Mucosa of stomach (tissue), 1 donor: ENCODE measurements at regions not wholly inside any gene's neighbourhood (a gene's known extent, or its start where the extent isn't known, plus 50 kb on each side); places are given as distances from the start of the nearest gene placed in this dataset.
"Not testable (repeated sequence)": the region's sequence is repeated elsewhere in the genome, so short reads cannot be mapped to it uniquely, and the experiment has no call there.

Experiments used
- H3K27me3 ChIP-seq: one replicate; pipeline ENCODE4 v1.7.0; 2013; ENCODE audit warnings: mild to moderate bottlenecking, low read length; ENCODE audit not compliant: control insufficient read depth, insufficient read depth
- H3K36me3 ChIP-seq: one replicate; pipeline ENCODE4 v1.7.0; 2013; ENCODE audit warnings: low read length; ENCODE audit not compliant: control insufficient read depth, insufficient read depth
- H3K4me1 ChIP-seq: one replicate; pipeline ENCODE4 v1.7.0; 2013; ENCODE audit warnings: mild to moderate bottlenecking, low read length; ENCODE audit not compliant: control insufficient read depth, insufficient read depth
- H3K4me3 ChIP-seq: one replicate; pipeline ENCODE4 v1.7.0; 2013; ENCODE audit warnings: low read length
- H3K9ac ChIP-seq: one replicate; pipeline ENCODE4 v1.7.0; 2013; ENCODE audit warnings: mild to moderate bottlenecking, low read length, moderate library complexity
- H3K9me3 ChIP-seq: one replicate; pipeline ENCODE4 v1.7.0; 2013; ENCODE audit warnings: mild to moderate bottlenecking, low read length, moderate library complexity; ENCODE audit not compliant: control insufficient read depth
- donor health status: Pancreatic carcinoma.

DNA sequence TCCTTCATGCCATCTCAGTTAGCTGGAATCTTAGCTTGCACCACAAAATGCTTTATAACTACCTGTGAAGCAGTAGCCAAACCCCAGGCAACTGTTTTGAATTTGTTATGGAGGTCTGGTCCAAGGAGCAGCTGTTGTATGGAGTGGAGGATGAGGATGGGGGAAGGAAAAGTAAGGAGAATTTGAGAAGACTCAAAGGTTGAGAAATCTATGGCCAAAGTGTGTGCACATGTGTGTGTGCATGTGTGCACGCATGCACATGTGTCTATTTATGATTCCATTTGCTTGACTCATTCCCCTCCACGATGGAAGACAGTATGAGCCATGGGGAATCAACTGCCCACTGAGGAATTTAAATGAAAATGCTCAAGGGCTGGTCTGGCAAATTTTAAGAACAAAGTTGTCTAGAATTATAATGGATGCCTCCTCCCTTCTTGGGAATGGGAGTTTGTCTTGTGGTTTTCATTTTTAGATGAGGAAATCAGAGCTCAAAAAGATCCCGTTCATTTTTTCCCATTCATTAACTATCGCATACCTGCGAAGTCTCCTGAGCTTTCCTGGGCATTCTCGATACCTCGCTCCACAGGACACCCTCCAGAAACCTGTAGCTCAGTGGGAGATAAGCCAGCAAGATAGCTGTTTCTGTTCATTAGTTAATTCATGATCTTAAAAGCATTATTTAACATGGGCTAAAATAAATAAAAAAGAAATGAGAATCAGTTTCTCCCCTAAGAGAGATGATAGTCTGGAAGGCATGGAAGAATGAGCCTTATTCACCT is 152.3 kb upstream of the NEDD9 start:
- H3K9ac ChIP-seq: no peak overlapping the region
- peaks cover 9% of the 10 kb centered on the region for H3K4me1 ChIP-seq
- no peak overlapping the region for H3K4me3 ChIP-seq
- H3K36me3 ChIP-seq: no peaks in the 10 kb centered on the region
- H3K9me3 ChIP-seq: no peaks in the 10 kb centered on the region
- H3K27me3 ChIP-seq: no peaks in the 10 kb centered on the region

DNA sequence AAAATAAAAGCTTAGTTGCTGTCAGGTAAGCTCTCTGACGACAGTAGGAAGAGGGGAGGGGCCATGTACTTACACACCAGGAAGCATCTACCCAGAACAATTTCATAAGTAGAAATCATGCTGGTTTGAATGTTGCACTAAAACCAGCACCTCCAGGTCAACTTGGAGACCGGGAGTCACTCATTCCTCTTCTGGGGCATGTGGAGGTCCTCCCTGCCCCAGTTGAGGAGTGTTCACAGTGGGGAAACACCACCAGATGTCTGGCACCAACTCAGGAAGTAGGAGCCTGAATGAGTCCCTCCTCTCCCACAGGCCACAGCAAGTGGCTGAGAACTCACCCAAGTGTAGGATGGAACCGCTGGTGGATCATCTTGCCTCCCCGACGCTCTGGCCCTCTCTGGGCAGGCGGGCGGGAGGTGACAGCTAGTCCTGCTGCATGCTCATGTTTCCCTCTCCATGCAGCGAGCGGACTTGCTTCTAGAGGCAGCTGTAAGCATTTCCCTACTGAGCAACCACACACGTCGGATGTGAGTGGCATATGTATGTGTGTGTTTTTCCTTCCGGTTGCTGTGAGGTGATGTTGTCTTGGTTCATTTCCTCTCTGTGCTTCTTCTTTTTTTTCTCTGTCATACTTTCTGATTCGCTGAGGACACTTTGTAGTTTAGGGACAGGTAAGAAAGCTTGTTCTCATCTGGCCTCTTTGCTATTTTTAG is 149.5 kb upstream of the NEDD9 start:
- Histone ChIP-seq H3K4me1 (peaks cover 8% of the 10 kb centered on the region), H3K4me3 (no peak overlapping the region), H3K9ac (no peak overlapping the region), H3K36me3 (no peaks in the 10 kb centered on the region), H3K27me3 (no peaks in the 10 kb centered on the region), H3K9me3 (no peaks in the 10 kb centered on the region)

DNA sequence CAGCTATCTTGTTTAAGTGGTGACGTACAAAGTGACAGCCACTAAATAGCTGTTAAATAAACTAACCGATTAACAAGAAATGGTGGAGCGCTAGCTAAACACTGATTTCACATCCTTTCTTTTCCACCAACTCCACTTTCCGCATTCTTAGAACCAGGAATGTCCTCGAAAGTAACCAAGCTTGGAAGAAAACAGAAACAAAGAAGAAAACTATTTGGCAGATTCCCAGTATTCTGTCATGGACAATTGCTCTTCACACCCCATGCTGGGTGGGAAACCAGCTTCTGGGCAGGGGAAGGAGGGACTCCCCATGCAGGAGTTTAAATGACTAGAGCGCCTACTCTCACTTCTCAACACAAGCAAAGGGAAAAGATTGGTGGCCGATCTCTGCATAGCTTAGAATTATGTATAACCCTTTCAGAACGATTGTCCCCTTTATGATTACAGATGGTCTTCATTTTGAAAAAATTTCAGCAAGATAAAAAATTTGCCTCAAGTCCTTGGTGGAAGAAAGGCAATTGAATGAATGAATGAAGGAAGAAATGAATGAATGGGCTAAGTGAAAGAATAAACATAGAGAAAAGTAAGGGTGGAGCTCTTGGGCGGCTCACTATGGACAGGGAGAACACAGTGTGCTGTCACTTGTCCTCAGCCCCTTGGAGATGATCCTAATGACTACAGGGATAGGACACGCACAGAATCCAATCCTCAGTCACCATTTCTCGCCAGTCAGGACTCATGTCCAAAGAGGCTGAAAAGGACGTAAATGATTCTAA is 148.7 kb upstream of the NEDD9 start:
- H3K9me3 ChIP-seq: no peaks in the 10 kb centered on the region
- no peak overlapping the region for H3K4me3 ChIP-seq
- H3K4me1 ChIP-seq: no peaks in the 10 kb centered on the region
- H3K36me3 ChIP-seq: no peaks in the 10 kb centered on the region
- no peaks in the 10 kb centered on the region for H3K27me3 ChIP-seq
- H3K9ac ChIP-seq: no peak overlapping the region

DNA sequence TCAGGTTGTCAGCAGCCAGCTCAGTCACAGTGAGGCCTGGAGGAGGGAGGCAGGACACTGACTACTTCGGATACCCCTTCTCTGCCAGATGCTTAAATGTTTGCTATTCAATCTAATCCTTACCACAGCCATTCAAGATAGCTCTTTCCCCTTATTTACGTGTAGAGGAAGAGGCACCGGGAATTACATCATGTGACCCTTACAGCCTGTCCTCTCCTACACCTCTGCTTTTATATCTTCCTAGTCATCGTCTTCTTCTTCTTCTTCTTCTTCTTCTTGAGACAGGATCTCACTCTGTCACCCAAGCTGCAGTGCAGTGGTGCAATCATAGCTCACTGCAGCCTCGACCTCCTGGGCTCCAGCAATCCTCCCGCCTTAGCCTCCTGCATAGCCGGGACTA is 148.1 kb upstream of the NEDD9 start:
- Histone ChIP-seq H3K9me3 (no peaks in the 10 kb centered on the region), H3K9ac (no peak overlapping the region), H3K4me1 (no peaks in the 10 kb centered on the region), H3K4me3 (no peak overlapping the region), H3K36me3 (no peaks in the 10 kb centered on the region), H3K27me3 (no peaks in the 10 kb centered on the region)

DNA sequence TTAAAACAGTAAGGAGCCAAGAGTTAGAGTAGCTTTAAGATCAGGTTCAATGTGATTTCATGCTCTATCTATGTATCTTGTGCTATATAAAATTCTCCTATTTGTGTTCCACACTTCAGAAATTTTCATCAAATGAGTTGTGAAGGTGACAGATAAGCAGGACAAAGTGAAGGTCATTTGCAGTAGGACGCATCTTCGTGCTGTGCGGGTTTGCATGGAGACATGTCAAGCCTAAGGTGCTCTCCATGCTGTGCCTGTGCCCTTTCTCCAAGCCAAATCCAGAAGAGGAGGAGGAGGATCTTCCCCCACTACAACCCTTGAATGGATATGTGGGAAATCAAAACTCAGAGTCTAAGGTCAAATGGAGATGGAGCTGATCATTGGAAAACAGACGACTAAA is 147.3 kb upstream of the NEDD9 start:
- no peaks in the 10 kb centered on the region for H3K27me3 ChIP-seq
- no peak overlapping the region for H3K9ac ChIP-seq
- no peaks in the 10 kb centered on the region for H3K4me1 ChIP-seq
- H3K36me3 ChIP-seq: no peaks in the 10 kb centered on the region
- H3K9me3 ChIP-seq: no peaks in the 10 kb centered on the region
- no peak overlapping the region for H3K4me3 ChIP-seq

DNA sequence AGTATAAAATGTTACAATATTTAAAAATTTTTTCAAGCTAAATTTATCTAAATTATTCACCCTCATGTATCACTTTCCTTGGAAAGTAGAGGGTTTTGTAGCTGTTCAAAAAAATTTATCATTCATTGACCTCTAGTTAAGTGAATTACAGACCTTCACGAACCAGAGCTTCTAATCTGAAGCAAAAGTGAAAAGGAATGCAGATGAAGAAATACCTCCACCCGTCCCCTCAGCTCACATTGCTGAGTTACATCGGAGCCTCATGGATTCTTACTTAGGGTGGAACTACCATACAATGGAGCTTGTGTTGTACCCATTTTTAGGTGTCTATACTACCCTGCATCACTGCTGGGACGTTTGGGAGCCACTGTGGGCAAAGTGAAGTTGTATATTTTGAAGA is 146.2 kb upstream of the NEDD9 start:
- no peaks in the 10 kb centered on the region for H3K36me3 ChIP-seq
- H3K4me1 ChIP-seq: peaks cover 7% of the 10 kb centered on the region
- no peak overlapping the region for H3K4me3 ChIP-seq
- no peak overlapping the region for H3K9ac ChIP-seq
- no peaks in the 10 kb centered on the region for H3K27me3 ChIP-seq
- no peaks in the 10 kb centered on the region for H3K9me3 ChIP-seq

DNA sequence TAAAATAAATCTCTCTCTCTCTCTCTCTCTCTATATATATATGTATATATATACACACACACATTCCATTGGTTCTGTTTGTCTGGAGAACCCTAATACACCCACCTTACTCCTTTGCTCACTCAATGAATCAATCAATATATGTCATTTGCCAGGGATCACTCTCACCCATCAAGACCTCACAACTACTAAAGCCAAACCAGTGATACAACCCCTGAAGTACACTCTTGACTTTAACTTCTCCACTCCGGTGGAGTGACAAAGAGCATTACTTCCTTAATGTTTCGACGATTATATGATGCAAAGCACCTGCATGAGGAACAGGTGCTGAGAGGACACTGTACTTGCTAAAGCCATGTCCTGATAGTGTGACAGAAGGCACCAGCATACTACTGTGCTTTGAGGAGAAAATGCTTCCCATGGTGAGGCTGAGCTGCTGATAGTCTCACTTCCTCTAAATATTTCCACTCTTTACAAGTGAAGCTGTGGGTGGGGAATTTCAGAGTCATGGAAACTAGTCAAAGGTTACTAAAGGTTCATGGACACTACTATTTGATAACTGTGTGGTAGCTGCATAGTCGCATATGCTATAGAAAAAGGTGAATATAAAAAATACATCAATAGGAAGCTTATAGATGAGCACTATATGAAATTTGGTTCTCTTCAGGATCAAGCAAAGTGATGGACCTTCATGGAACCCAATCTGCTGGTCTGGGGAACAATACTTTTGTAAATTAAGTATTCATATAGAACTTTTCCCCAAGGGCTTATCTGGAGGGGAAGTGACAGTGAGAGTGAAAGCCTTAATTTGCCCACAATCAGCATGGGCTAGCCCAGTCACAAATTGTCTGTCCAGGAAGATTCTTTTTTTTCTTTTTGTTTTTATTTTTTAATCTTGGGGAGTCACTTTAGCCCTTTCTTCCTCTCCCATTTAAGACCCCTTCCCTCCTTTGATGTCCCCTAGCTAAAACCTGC is 141.9 kb upstream of the NEDD9 start:
- no peaks in the 10 kb centered on the region for H3K27me3 ChIP-seq
- H3K4me3 ChIP-seq: no peak overlapping the region
- H3K36me3 ChIP-seq: no peaks in the 10 kb centered on the region
- no peaks in the 10 kb centered on the region for H3K9me3 ChIP-seq
- H3K4me1 ChIP-seq: peaks cover 7% of the 10 kb centered on the region
- no peak overlapping the region for H3K9ac ChIP-seq

DNA sequence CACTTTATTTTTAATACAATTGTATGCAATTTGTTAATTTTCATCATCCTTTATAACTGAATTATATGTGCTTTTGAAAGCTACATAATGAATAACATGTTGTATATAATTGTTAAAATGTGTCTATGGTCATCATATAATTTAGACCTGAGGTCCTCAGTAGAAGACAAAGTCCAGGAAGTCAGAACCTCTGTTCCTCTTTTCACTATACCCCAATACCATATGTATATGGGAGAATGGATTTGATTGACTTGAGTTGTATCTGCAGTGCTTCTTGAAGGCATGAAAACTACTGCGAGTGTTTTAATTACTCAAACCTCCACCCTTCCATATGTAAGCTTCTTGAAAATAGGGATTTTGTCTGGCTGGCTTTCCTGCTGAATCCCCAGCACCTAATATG is 140.7 kb upstream of the NEDD9 start:
- no peaks in the 10 kb centered on the region for H3K27me3 ChIP-seq
- H3K9ac ChIP-seq: no peak overlapping the region
- H3K9me3 ChIP-seq: no peaks in the 10 kb centered on the region
- H3K4me3 ChIP-seq: no peak overlapping the region
- no peaks in the 10 kb centered on the region for H3K36me3 ChIP-seq
- H3K4me1 ChIP-seq: peaks cover 7% of the 10 kb centered on the region

DNA sequence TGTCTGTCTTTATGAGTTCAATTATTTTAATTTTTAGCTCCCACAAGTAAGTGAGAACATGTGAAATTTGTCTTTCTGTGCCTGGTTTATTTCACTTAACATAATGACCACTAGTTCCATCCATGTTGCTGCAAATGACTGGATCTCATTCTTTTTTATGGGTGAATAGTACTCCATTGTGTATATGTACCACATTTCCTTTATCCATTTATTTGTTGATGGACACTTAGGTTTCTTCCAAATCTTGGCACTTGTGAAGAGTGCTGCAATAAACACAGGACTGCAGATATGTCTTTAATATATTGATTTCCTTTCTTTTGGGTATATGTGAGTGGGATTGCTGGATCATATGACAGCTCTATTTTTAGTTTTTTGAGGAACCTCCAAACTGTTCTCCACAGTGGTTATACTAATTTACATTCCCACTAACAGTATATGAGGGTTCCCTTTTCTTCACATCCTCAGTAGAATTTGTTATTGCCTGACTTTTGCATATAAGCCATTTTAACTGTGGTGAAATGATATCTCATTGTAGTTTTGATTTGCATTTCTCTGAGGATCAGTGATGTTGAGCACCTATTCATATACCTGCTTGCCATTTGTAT is 139.8 kb upstream of the NEDD9 start:
- not testable (repeated sequence) for H3K4me1 ChIP-seq, H3K9me3 ChIP-seq, H3K9ac ChIP-seq, H3K27me3 ChIP-seq, H3K36me3 ChIP-seq, H3K4me3 ChIP-seq

DNA sequence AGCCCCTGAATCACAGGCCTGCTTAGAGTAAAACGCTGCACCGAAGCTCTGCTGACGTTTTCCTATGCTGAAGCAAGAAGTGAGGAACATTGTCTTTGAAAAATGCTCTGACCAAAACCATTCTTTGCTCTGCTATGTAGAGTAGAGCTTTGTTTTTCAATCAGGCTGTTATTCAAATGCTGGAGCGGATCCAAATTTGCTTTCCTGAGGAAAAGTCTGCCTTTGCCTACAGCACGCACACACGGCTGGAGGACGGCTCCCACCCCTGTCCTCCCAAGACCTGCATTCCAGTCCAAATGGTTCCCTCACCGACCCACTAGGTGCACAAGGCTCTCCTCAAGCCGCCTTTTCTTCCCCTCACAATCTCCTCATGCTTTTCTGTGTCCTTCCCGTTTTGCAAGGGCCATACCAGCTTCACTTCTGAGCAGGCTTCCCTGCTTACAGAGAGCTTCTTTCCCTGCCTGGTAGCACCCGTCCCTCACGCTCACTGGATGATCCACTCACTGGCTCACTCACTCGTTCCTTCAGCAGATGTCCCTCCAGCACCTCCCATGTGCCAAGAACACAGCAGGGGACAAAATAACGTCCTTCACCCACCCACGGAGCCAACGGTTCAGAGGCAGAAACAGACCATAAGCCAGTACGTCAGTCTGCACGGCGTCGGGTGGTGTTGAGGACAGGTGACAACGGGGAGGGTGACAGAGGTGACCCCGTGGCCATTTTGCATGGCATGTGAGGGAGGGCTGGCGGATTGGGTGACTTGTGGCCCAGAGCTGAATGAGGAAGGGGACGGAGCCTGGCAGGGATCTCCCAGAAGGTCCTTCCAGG is 137.9 kb upstream of the NEDD9 start:
- no peak overlapping the region for H3K9ac ChIP-seq

More for the DNA sequence above, 137.9 kb upstream of the NEDD9 start:
- H3K27me3 ChIP-seq: no peaks in the 10 kb centered on the region
- H3K36me3 ChIP-seq: no peaks in the 10 kb centered on the region
- H3K4me3 ChIP-seq: no peak overlapping the region
- peaks cover 7% of the 10 kb centered on the region for H3K4me1 ChIP-seq
- no peaks in the 10 kb centered on the region for H3K9me3 ChIP-seq
